Mucosa of descending colon (tissue), 3 donors: ENCODE measurements at regions not wholly inside any gene's neighbourhood (a gene's known extent, or its start where the extent isn't known, plus 50 kb on each side); places are given as distances from the start of the nearest gene placed in this dataset.
"Not testable (repeated sequence)": the region's sequence is repeated elsewhere in the genome, so short reads cannot be mapped to it uniquely, and the experiment has no call there.

Experiments
- ATAC-seq: fragments of 200-7000 bp; cut with Tn5 transposase; one replicate; pipeline ENCODE4 v1.9.1; 2020; ENCODE audit warnings: mild to moderate bottlenecking, moderate library complexity
- DNase-seq, 3 donors: peaks; one replicate each; pipeline ENCODE4 v3.0.0-alpha.2; 2020
- H3K36me3 ChIP-seq: fragments of 200-600 bp; one replicate; pipeline ENCODE4 v1.8.0; 2021; ENCODE audit warnings: low read depth, mild to moderate bottlenecking
- H3K4me1 ChIP-seq: fragments of 200-600 bp; one replicate; pipeline ENCODE4 v1.8.0; 2021; ENCODE audit warnings: low read depth, mild to moderate bottlenecking
- H3K4me3 ChIP-seq: fragments of 200-600 bp; one replicate; pipeline ENCODE4 v1.8.0; 2021; ENCODE audit warnings: mild to moderate bottlenecking
- H3K9me3 ChIP-seq: fragments of 200-600 bp; one replicate; pipeline ENCODE4 v1.8.0; 2021; ENCODE audit warnings: mild to moderate bottlenecking
- CTCF ChIP-seq: fragments of 200-600 bp; IDR thresholded peaks from one replicate; pipeline ENCODE4 v1.8.0; 2022; ENCODE audit warnings: antibody characterized with exemption, mild to moderate bottlenecking
- intact Hi-C, 2 donors: fragments of 100-400 bp; cut with DNase I in 1 of 2; cut with micrococcal nuclease in 1 of 2; formaldehyde crosslinking; loops; one replicate each; pipeline versions ENCODE4 v1.11.0 to v1.11.1; 2022; cut with DNase I, micrococcal nuclease
- donor health status: DM: no; HTN: no; CAD: no; lungs with moderate emphysema.
- donor health status: DM: no; HTN: no; CAD: no.
- donor health status: DM: no; HTN: yes; CAD: no.

DNA sequence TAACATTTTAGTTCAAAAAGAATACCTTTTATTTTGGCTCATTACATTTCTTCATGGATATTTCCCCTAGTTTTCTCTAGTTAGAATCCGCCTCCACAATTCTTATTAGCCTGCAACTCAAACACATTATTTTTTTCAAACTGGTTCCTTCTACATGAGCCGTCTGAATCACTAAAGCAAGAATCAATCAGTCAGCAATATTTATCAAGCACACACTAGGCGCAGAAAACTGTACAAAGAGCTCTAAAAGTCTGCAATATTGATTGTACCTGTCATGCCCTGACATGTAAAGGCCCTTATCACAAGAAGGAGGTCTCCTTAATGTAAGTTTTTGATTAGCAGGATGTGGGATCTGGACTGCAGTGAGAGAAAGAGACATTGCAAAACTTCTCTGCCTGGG, 94.8 kb upstream of the CENPE start:
- H3K9me3 ChIP-seq = no peaks in the 10 kb centered on the region
- intact Hi-C loops = no loop called here
- no peaks in the 10 kb centered on the region for H3K36me3 ChIP-seq
- no peak for TF ChIP-seq CTCF
- ATAC-seq = no peak
- no peak for DNase-seq
- H3K4me3 ChIP-seq = no peak overlapping the region
- H3K4me1 ChIP-seq = no peaks in the 10 kb centered on the region

- TF ChIP-seq CTCF = no peak
- Histone ChIP-seq H3K4me3 (no peak overlapping the region), H3K4me1 (no peaks in the 10 kb centered on the region), H3K9me3 (no peaks in the 10 kb centered on the region), H3K36me3 (no peaks in the 10 kb centered on the region)
- no peak for DNase-seq
- ATAC-seq = no peak
- intact Hi-C loops = no loop called here
Measured at GRCh38 chr4:103292373-103292772, 94.2 kb upstream of the CENPE start.

GRCh38 chr4:103289186-103289585, 91.0 kb upstream of the CENPE start:
- DNase-seq (no peak), ATAC-seq (no peak)
- Histone ChIP-seq H3K36me3 (no peaks in the 10 kb centered on the region), H3K4me1 (no peaks in the 10 kb centered on the region), H3K4me3 (no peak overlapping the region), H3K9me3 (no peaks in the 10 kb centered on the region)
- no peak for TF ChIP-seq CTCF
- intact Hi-C loops = no loop called here

GRCh38 chr4:103272174-103272573, 74.0 kb upstream of the CENPE start:
- intact Hi-C loops = no loop called here
- no peaks in the 10 kb centered on the region for H3K4me1 ChIP-seq
- no peaks in the 10 kb centered on the region for H3K36me3 ChIP-seq
- ATAC-seq = no peak
- no peak for TF ChIP-seq CTCF
- no peaks in the 10 kb centered on the region for H3K9me3 ChIP-seq
- no peak for DNase-seq
- H3K4me3 ChIP-seq = no peak overlapping the region

GRCh38 chr4:103268746-103269145, 70.6 kb upstream of the CENPE start:
- Histone ChIP-seq H3K4me3 (no peak overlapping the region), H3K36me3 (no peaks in the 10 kb centered on the region), H3K9me3 (no peaks in the 10 kb centered on the region), H3K4me1 (no peaks in the 10 kb centered on the region)
- DNase-seq = no peak
- no peak for ATAC-seq
- no peak for TF ChIP-seq CTCF
- intact Hi-C loops = no loop called here

DNA sequence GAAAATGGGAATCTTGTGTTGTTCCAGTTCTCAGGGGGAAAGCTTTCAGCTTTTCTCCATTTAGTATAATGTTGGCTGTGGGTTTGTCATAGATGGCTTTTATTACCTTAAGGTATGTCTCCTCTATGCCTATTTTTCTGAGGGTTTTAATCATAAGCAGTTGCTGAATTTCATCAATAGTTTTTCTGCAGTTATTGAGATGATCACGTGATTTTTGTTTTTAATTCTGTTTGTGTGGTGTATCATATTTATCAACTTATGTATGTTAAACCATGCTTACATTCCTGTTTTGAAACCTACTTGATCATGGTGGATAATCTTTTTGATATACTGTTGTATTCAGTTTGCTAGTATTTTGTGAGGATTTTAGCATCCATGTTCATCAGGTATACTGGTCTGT, 66.8 kb upstream of the CENPE start:
- DNase-seq (no peak), ATAC-seq (no peak)
- H3K4me1 ChIP-seq = no peaks in the 10 kb centered on the region
- H3K36me3 ChIP-seq = no peaks in the 10 kb centered on the region
- H3K4me3 ChIP-seq = no peak overlapping the region
- no peaks in the 10 kb centered on the region for H3K9me3 ChIP-seq
- intact Hi-C loops = no loop called here
- no peak for TF ChIP-seq CTCF

GRCh38 chr4:103256068-103256467, 57.9 kb upstream of the CENPE start:
- DNase-seq, H3K9me3 ChIP-seq, intact Hi-C loops, H3K4me3 ChIP-seq, ATAC-seq, H3K36me3 ChIP-seq, H3K4me1 ChIP-seq: not testable (repeated sequence)
